ENCODE measurements at regions not wholly inside any gene's neighbourhood (a gene's known extent, or its start where the extent isn't known, plus 50 kb on each side); places are given as distances from the start of the nearest gene placed in this dataset.

- TF ChIP-seq POLR2A (IDR thresholded peaks at IDR 0.05) (no peak), CTCF (IDR thresholded peaks at IDR 0.05) (no peak)
Observed at GRCh38 chr5:90308787-90309585, 100.6 kb downstream of the CETN3 start.
